ENCODE measurements at regions not wholly inside any gene's neighbourhood (a gene's known extent, or its start where the extent isn't known, plus 50 kb on each side); places are given as distances from the start of the nearest gene placed in this dataset.

DNA sequence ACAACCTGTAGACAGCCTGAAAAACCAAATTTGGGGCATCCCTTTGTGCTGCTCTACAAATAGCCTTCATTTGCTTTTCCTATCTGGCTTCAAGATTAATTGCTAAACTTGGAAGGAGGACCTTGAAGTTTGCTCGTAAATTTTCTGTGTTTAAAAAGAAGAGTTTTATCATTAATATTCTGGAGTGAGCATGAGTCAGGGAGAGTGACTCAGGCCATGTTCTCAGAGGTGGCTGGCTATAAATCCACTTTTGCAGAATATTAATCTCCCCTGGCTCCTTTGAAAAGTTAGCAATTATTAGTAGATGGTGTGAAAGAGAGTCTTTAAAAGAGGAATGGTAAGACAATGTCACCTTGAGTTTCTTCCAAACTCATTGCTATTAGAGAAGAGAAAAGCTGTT lies 91.0 kb downstream of the ANKEF1 start:
- TF ChIP-seq ZNF354C (tag by site-specific recombination; IDR thresholded peaks at IDR 0.05; ENCODE audit: borderline replicate concordance, low read depth) (no peak), SCRT2 (tag by site-specific recombination; IDR thresholded peaks at IDR 0.05) (no peak), ZNF175 (tag by site-specific recombination; IDR thresholded peaks at IDR 0.05) (no peak), ZNF2 (tag by site-specific recombination; IDR thresholded peaks at IDR 0.05) (no peak), ZNF521 (tag by site-specific recombination; IDR thresholded peaks at IDR 0.05) (no peak), ZNF140 (tag by site-specific recombination; IDR thresholded peaks at IDR 0.05) (no peak), ZNF133 (tag by site-specific recombination; IDR thresholded peaks at IDR 0.05) (no peak), YY1 (tag by site-specific recombination; IDR thresholded peaks at IDR 0.05) (no peak), TCF7L2 (IDR thresholded peaks at IDR 0.05; ENCODE audit: borderline replicate concordance, low read depth, low read length) (no peak)
- TF ChIP-seq, protein P1, sequence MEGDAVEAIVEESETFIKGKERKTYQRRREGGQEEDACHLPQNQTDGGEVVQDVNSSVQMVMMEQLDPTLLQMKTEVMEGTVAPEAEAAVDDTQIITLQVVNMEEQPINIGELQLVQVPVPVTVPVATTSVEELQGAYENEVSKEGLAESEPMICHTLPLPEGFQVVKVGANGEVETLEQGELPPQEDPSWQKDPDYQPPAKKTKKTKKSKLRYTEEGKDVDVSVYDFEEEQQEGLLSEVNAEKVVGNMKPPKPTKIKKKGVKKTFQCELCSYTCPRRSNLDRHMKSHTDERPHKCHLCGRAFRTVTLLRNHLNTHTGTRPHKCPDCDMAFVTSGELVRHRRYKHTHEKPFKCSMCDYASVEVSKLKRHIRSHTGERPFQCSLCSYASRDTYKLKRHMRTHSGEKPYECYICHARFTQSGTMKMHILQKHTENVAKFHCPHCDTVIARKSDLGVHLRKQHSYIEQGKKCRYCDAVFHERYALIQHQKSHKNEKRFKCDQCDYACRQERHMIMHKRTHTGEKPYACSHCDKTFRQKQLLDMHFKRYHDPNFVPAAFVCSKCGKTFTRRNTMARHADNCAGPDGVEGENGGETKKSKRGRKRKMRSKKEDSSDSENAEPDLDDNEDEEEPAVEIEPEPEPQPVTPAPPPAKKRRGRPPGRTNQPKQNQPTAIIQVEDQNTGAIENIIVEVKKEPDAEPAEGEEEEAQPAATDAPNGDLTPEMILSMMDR (tag by site-specific recombination; IDR thresholded peaks at IDR 0.05): no peak
- TF ChIP-seq, protein P2, sequence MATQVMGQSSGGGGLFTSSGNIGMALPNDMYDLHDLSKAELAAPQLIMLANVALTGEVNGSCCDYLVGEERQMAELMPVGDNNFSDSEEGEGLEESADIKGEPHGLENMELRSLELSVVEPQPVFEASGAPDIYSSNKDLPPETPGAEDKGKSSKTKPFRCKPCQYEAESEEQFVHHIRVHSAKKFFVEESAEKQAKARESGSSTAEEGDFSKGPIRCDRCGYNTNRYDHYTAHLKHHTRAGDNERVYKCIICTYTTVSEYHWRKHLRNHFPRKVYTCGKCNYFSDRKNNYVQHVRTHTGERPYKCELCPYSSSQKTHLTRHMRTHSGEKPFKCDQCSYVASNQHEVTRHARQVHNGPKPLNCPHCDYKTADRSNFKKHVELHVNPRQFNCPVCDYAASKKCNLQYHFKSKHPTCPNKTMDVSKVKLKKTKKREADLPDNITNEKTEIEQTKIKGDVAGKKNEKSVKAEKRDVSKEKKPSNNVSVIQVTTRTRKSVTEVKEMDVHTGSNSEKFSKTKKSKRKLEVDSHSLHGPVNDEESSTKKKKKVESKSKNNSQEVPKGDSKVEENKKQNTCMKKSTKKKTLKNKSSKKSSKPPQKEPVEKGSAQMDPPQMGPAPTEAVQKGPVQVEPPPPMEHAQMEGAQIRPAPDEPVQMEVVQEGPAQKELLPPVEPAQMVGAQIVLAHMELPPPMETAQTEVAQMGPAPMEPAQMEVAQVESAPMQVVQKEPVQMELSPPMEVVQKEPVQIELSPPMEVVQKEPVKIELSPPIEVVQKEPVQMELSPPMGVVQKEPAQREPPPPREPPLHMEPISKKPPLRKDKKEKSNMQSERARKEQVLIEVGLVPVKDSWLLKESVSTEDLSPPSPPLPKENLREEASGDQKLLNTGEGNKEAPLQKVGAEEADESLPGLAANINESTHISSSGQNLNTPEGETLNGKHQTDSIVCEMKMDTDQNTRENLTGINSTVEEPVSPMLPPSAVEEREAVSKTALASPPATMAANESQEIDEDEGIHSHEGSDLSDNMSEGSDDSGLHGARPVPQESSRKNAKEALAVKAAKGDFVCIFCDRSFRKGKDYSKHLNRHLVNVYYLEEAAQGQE (tag by site-specific recombination; IDR thresholded peaks at IDR 0.05): no peak
- TF ChIP-seq, protein P3, sequence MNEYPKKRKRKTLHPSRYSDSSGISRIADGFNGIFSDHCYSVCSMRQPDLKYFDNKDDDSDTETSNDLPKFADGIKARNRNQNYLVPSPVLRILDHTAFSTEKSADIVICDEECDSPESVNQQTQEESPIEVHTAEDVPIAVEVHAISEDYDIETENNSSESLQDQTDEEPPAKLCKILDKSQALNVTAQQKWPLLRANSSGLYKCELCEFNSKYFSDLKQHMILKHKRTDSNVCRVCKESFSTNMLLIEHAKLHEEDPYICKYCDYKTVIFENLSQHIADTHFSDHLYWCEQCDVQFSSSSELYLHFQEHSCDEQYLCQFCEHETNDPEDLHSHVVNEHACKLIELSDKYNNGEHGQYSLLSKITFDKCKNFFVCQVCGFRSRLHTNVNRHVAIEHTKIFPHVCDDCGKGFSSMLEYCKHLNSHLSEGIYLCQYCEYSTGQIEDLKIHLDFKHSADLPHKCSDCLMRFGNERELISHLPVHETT (tag by site-specific recombination; IDR thresholded peaks at IDR 0.05): no peak

Measured in HEK293 (cell line).